ENCODE measurements at regions not wholly inside any gene's neighbourhood (a gene's known extent, or its start where the extent isn't known, plus 50 kb on each side); places are given as distances from the start of the nearest gene placed in this dataset.

GRCh38 chr6:47096211-47096895 lies 54.2 kb upstream of the ADGRF1 start:
- TF ChIP-seq CTCF (IDR thresholded peaks at IDR 0.05; ENCODE audit: insufficient read depth, low read depth, low read length), result no peak
- no peak for TF ChIP-seq EZH2 (IDR thresholded peaks at IDR 0.05; ENCODE audit: insufficient read depth, low read length)

Measured in astrocyte (in vitro differentiated cells and primary cell).